ENCODE measurements at regions not wholly inside any gene's neighbourhood (a gene's known extent, or its start where the extent isn't known, plus 50 kb on each side); places are given as distances from the start of the nearest gene placed in this dataset.

DNA sequence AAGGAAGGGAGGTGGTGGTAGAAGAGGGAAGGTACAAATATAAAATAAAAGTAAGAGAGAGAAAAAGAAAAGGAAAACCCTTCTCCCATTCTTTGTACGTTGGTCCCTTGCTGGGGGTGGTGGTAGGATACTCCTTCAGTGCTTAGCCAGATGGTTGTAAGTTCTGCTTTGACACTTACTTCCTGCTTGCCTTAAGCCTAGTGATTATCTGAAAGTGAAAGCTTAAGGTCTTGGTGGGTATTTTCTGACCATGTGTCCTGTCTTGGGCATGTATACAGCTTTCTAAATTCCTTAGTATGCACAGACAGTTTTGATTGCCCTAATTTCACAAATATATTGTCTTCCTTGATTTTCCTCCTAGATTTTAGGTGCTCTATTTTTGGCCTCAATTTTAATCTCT, 314.8 kb downstream of the PCDH17 start:
- no peak overlapping the region for H3K4me3 ChIP-seq (ENCODE audit: low read depth, low read length)
- no peaks in the 10 kb centered on the region for H3K36me3 ChIP-seq
- TF ChIP-seq, protein P1, sequence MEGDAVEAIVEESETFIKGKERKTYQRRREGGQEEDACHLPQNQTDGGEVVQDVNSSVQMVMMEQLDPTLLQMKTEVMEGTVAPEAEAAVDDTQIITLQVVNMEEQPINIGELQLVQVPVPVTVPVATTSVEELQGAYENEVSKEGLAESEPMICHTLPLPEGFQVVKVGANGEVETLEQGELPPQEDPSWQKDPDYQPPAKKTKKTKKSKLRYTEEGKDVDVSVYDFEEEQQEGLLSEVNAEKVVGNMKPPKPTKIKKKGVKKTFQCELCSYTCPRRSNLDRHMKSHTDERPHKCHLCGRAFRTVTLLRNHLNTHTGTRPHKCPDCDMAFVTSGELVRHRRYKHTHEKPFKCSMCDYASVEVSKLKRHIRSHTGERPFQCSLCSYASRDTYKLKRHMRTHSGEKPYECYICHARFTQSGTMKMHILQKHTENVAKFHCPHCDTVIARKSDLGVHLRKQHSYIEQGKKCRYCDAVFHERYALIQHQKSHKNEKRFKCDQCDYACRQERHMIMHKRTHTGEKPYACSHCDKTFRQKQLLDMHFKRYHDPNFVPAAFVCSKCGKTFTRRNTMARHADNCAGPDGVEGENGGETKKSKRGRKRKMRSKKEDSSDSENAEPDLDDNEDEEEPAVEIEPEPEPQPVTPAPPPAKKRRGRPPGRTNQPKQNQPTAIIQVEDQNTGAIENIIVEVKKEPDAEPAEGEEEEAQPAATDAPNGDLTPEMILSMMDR (IDR thresholded peaks at IDR 0.05; ENCODE audit: low read depth, low read length), result no peak
- DNase-seq, result no peak
- H3K4me1 ChIP-seq, result no peaks in the 10 kb centered on the region
- no peaks in the 10 kb centered on the region for H3K9me3 ChIP-seq
- H3K27me3 ChIP-seq, result no peaks in the 10 kb centered on the region

DNA sequence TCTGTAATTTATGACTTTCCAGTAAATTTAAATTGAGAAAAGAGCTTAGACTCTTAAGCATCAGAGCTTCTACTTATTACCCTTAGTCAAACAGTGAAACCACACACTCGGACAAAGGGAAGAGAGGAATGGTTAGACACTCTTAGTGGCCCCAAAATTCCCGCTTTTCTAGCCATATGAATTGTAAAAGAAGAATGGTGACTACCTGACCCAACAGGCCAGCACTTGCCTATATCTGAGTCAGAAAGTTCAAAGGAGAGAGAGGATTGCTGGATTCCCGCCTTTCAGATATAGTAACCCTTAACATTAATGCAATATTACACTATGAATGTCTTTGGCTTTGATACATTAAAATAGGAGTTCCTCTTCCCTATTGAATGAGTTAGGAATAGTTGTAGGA, 317.3 kb downstream of the PCDH17 start:
- no peak overlapping the region for H3K4me3 ChIP-seq (ENCODE audit: low read depth, low read length)
- no peak for DNase-seq
- TF ChIP-seq, protein P1 (IDR thresholded peaks at IDR 0.05; ENCODE audit: low read depth, low read length), result no peak
- no peaks in the 10 kb centered on the region for H3K9me3 ChIP-seq
- no peaks in the 10 kb centered on the region for H3K4me1 ChIP-seq
- no peaks in the 10 kb centered on the region for H3K36me3 ChIP-seq
- H3K27me3 ChIP-seq, result no peaks in the 10 kb centered on the region

- DNase-seq, result no peak
- Histone ChIP-seq H3K36me3 (no peaks in the 10 kb centered on the region), H3K9me3 (no peaks in the 10 kb centered on the region), H3K4me3 (ENCODE audit: low read depth, low read length) (no peak overlapping the region), H3K4me1 (no peaks in the 10 kb centered on the region), H3K27me3 (no peaks in the 10 kb centered on the region)
- TF ChIP-seq, protein P1 (IDR thresholded peaks at IDR 0.05; ENCODE audit: low read depth, low read length), result no peak
These were observed 338.4 kb downstream of the PCDH17 start for GRCh38 chr13:57969951-57970350.

- no peak overlapping the region for H3K4me3 ChIP-seq (ENCODE audit: low read depth, low read length)
- H3K27me3 ChIP-seq, result no peaks in the 10 kb centered on the region
- DNase-seq, result no peak
- H3K4me1 ChIP-seq, result no peaks in the 10 kb centered on the region
- TF ChIP-seq, protein P1 (IDR thresholded peaks at IDR 0.05; ENCODE audit: low read depth, low read length), result no peak
- H3K9me3 ChIP-seq, result no peaks in the 10 kb centered on the region
- H3K36me3 ChIP-seq, result no peaks in the 10 kb centered on the region
These were observed 338.9 kb downstream of the PCDH17 start for GRCh38 chr13:57970404-57970803.

GRCh38 chr13:57982782-57983181, 351.2 kb downstream of the PCDH17 start:
- Histone ChIP-seq H3K9me3 (no peaks in the 10 kb centered on the region), H3K36me3 (no peaks in the 10 kb centered on the region), H3K4me1 (no peaks in the 10 kb centered on the region), H3K4me3 (ENCODE audit: low read depth, low read length) (no peak overlapping the region), H3K27me3 (no peaks in the 10 kb centered on the region)
- TF ChIP-seq, protein P1 (IDR thresholded peaks at IDR 0.05; ENCODE audit: low read depth, low read length), result no peak
- DNase-seq, result no peak

DNA sequence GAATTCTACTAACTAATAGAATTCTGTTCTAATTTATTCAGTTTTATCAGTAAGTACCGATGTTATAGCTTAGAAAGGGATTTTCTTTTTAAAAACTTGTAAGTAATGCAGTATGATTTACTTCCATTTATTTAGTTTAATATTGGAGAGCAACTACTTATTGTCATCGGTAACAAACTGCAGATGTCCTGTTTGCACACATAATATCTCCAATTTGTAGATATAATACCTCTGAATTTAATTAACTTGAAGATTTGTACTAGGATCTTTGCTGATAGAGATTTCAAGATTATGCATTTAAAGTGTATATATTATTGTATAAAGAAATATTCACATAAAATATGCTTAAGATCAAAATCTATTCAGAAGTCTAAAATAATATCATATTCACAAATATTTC, 356.7 kb downstream of the PCDH17 start:
- TF ChIP-seq, protein P1 (IDR thresholded peaks at IDR 0.05; ENCODE audit: low read depth, low read length), result no peak
- no peak for DNase-seq
- peaks cover 4% of the 10 kb centered on the region; the same call in 1 of the 2 replicates for H3K4me1 ChIP-seq
- no peaks in the 10 kb centered on the region for H3K36me3 ChIP-seq
- no peaks in the 10 kb centered on the region for H3K27me3 ChIP-seq
- no peak overlapping the region for H3K4me3 ChIP-seq (ENCODE audit: low read depth, low read length)
- no peaks in the 10 kb centered on the region for H3K9me3 ChIP-seq

All from BE2C (cell line).